Stomach (tissue), 4 donors: ENCODE measurements at regions not wholly inside any gene's neighbourhood (a gene's known extent, or its start where the extent isn't known, plus 50 kb on each side); places are given as distances from the start of the nearest gene placed in this dataset.

Experiments used
- POLR2AphosphoS5 ChIP-seq, 3 donors: sonication (generic); formaldehyde crosslinking; IDR thresholded peaks; one replicate each; pipeline ENCODE4 v1.6.1; 2016; ENCODE audit warnings: antibody characterized with exemption in 3 of 3
- TF ChIP-seq, protein P1 (sequence below), 7 experiments: fragments of 450-650 bp in 4 of 7; fragments of 200-600 bp in 3 of 7; sonication (generic) in 3 of 7; IDR thresholded peaks; one replicate each; pipeline ENCODE4 v1.5.1; 2016 to 2019; ENCODE audit warnings: antibody characterized with exemption in 7 of 7, control low read depth in 2 of 7, mild to moderate bottlenecking in 1 of 7

DNA sequence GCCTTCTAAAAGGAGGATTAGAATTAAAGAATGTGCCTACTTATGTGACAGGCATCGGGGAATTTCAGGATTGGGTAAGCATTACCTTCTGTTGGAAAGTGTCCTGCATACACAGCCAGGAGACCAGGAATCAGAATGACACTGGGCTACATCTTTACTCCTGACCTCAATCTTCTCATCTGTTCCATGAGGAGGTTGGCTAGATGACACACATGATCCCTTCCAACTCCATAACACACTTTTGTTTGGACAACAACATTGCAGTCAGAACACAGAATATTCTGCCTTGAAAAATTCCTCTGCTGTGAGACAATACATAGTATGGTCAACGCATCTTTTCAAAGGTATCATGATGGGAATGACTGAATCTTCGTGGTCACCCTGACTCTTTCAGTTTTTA is 1281.2 kb upstream of the SORCS1 start:
- TF ChIP-seq, protein P1, sequence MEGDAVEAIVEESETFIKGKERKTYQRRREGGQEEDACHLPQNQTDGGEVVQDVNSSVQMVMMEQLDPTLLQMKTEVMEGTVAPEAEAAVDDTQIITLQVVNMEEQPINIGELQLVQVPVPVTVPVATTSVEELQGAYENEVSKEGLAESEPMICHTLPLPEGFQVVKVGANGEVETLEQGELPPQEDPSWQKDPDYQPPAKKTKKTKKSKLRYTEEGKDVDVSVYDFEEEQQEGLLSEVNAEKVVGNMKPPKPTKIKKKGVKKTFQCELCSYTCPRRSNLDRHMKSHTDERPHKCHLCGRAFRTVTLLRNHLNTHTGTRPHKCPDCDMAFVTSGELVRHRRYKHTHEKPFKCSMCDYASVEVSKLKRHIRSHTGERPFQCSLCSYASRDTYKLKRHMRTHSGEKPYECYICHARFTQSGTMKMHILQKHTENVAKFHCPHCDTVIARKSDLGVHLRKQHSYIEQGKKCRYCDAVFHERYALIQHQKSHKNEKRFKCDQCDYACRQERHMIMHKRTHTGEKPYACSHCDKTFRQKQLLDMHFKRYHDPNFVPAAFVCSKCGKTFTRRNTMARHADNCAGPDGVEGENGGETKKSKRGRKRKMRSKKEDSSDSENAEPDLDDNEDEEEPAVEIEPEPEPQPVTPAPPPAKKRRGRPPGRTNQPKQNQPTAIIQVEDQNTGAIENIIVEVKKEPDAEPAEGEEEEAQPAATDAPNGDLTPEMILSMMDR (IDR thresholded peaks at IDR 0.05), result no peak
- TF ChIP-seq POLR2AphosphoS5 (IDR thresholded peaks at IDR 0.05), result no peak
